ENCODE measurements at regions not wholly inside any gene's neighbourhood (a gene's known extent, or its start where the extent isn't known, plus 50 kb on each side); places are given as distances from the start of the nearest gene placed in this dataset.

DNA sequence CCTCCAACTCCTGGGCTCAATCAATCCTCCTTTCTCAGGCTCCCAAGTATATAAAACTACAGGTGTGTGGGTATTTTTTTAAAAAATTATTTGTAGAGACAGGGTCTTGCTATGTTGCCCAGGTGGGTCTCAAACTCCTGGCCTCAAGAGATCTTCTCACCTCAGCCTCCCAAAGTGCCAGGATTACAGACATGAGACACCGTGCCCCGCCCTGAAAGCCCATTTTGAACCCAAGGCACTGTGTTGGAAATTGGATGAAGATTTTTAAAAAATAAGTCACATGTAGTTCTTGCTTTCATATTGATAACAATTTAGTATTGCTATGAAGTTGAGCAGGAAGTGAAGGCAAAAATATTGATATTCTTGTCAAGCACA is 472.5 kb upstream of the TNP1 start:
- no peak for TF ChIP-seq CTCF (IDR thresholded peaks at IDR 0.05; ENCODE audit: insufficient read depth, low read length, poor library complexity, severe bottlenecking)
- TF ChIP-seq EZH2phosphoT487 (conservative IDR thresholded peaks at IDR 0.05; ENCODE audit: low read length): no peak

Data from SU-DHL-6 (cell line).